Fibroblast of skin of left quadriceps (primary cell): ENCODE measurements at regions not wholly inside any gene's neighbourhood (a gene's known extent, or its start where the extent isn't known, plus 50 kb on each side); places are given as distances from the start of the nearest gene placed in this dataset.
A peak's percentile ranks its signal among the peaks of the same experiment; 100 is the strongest.

Experiments used
- DNase-seq, 2 experiments: peaks; one replicate each; pipeline ENCODE4 v3.0.0-alpha.2; 2013; ENCODE audit warnings: low read depth in 2 of 2

DNA sequence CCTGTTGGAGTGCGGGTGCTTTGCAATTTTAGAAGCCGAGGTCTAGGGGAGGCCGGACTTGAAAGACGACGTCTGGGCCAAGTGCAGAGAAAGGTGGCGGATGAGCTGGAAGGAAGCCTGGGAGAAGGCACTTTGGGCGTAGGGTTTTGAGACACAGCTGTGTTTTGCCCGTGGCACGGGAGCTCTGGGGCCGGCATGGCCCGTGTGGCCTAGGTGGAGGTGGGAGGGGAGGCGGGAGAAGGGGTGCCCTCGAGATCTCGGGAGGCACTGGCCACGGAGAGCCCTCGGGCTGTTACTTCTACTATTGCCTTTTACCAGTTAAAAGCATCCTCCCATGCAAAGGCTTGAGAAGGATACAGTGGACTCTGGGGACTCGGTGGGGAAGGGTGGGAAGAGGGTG, 161.9 kb downstream of the FOXL1 start:
- no peak for DNase-seq

DNA sequence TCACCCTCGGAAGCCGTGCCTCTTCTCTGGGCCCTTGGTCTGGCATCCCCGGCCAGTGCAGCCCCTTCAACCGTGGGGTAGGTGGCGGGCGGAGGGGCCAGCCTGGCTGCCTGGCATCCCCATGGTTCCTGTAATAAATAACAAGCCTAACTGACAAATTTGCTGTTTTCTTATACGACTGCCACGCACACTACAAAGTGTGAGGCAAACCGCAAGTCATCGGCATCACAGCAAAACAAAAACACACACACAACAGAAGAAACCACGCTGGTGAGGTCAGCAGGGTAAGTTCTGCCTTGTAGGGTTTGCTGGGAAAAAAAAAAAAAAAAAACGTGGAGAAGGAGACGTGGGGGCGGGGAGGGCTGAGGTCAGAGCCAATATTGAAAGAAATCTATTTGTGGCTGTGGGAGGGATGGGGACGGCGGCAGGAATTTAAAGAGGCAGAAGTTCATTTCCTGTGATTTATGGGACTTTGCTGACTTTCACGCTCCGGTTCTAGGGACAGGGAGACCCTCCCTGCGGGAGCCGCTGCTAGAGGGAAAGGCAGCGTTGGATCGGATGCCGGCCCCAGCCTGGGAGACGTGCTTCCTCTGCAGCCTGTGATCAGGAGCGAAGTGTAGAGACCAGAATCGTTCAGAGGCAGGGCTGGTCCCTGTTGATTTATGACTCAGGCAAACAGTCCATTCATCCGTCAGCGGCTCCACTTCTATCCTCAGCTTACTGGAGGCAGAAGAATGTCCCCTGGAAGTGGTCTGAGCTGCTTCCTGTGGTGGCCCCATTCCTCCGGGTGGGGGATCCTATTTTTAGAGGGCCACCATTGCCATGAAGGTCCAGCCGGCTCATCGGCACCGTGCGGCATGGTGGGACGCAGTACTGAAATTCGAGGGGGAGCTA, 162.8 kb downstream of the FOXL1 start:
- DNase-seq, result peak in 1 of 2 experiments; percentile 54

DNA sequence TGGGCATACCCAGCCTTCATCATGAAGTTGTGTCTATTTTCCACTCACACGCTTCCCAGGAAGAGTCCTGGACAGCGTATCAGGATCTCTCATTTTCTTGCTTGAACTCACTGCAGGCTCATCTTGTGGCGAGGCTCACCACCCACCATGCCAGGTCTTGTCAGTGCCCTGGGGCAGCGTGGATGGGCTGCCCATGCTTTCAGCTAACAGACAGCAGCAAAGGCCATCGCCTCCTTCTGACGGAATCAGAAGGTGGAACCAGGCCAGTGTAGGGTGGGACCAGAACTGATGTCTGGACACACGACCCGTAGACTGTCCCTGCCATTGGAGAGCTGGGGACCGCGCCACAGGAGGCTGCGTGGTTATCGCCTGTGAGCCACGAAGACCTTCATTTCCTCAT, 169.4 kb downstream of the FOXL1 start:
- no peak for DNase-seq

DNA sequence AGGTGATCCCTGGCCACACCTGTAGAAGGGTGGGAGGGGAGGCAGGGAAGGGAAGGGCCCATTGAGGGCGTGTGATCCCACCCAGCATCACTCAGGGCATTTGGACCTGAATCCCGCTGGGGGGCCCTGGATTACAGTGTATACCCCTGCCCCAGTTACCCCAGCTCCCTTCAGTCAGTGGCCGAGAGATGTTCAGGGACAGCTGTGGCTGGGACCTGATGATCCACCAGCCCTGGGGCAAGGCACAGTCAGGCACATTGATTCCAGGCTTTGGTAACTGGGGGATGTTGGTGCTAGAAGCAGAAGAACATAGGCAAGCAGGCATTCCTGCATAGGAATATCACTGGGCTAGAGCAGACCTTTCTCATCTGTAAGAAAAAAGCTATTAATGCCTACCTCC, 170.3 kb downstream of the FOXL1 start:
- DNase-seq, result no peak

DNA sequence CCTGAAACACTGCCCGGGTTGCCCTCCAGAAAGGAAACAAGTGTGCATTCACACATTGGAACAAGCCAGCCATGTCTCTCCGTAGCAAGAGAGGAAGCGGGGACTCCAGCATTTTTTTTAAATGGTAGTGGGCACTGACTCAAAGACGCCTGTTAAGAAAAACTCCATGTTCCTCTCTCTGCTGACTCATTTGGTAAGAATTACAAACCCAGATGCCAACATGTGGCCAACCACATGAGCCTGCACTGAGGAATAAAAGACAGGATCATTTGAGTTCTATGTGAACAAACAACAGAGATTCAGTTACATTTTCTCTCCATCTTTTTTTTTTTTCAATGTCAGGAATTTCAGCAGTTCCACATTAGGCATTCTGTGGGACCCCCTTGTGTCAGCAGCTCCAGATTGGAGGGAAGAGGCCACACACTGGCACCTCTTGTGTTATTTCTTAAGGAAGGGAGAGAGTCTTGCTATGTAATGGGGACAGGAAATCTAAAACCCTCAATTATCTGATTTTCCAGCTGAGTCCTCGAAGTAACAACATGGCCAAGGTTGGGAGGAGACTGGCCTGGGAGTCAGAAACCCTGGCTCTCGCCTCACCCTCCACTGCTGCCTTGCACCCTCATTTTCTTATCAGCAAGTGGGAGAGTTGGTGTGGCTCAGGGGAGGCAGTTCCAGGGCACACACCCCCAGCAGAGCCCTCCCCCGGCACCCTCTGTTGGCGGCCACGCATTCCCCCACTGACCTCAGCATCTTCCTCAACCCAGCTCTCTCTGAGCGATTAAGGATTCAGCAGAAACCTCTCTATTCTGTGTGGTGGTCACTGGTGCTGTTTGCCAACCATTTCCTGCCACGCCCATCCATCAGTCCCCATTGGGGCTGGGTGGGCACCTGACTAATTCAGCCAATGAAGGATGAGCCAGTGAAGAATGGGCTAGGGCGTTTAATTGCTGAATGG, 173.0 kb downstream of the FOXL1 start:
- DNase-seq, result peak; percentile 72

DNA sequence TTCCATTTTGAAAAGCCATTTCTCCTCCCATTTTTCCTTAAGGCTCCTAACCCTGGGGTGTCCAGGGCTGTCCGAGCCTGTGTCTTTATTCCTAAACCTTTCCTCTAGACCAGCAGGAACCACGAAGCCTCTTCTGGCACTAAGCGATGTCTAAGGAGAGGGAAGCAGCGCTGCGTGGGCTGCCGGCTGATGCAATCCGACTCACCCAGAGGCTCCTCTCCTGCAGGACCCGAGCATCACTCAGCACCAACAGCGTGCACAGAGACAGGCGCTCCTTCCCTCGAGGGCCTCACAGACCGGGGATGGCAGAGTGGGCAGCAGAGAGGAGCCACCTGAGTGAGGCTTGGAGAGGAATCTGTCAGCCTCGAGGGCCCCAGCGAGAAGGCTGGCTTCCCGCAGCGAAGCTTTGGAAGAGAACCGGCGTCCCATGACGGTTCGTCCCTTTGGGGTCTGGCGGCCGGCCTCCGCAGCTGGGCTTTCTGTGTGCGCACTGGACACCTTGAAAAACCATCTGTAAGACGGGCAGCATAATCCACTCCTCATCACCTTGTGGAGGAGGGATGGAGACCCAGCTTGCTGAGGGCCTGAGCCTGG, 174.3 kb downstream of the FOXL1 start:
- DNase-seq, result no peak

DNA sequence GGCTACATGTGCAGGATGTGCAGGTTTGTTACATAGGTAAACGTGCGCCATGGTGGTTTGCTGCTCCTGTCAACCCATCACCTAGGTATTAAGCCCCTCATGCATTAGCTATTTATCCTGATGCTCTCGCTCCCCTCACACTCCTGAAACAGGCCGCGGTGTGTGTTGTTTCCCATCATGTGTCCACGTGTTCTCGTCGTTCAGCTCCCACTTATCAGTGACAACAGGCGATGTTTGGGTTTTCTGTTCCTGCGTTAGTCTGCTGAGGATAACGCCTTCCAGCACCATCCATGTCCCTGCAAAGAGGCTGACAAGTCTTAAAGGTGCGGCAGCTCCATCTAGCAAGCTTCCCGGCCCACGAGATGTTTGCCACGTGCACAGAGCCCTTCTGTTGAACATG, 175.1 kb downstream of the FOXL1 start:
- no peak for DNase-seq

DNA sequence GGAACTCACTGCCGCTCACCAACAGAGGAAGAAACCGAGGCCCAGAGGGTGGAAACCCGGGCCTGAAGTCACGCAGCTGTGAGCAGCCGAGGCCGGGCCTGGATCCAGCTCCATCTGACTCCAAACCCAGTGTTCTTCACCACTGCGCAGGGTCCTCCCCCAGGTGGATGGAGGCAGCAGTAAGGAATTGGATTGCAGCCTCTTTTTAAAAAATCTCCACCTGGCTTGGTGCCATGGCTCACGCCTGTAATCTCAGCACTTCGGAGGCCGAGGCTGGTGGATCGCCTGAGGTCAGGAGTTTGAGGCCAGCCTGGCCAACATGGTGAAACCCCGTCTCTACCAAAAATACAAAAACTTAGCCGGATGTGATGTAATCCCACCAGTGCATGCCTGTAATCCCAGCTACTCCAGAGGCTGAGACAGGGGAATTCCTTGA, 177.2 kb downstream of the FOXL1 start:
- no peak for DNase-seq

DNA sequence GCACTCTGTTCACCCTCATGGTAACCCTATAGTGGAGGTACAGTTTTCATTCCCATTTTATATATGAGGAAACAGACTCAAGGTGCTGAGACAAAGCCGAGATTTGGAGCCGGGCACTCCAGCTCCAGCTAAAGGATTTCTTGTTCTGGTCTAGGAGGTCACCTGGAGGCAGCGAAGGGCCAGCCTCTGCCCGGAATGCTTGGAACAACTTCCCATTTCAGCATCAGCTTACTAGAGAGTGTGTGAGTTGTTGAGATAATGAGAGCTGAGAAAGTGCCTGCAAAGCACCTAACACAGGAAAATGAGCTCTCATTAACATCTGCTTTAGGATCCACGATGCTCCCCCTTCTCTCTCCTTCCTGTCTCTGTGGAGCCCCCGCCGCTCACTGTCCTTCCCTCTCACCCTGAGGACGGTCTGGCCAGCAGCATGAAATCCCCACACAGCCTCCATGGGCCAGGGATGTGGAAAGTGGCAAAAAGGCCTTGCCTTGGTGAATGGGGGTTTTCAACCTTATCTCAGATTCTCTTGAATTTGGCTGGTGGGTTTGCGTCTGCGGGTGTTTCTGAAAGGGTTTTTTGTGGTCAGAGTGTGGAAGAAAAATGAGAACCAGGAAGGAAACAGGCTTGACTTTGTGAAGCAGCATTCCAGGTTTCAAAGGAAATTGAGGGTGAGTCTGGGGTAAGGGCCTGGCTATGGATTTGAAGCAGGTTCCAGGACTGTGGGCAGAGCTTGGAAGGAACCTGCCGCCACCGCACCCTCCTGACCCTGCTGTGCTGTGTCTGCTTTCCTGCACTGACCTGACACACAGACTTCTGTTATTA, 178.7 kb downstream of the FOXL1 start:
- no peak for DNase-seq

DNA sequence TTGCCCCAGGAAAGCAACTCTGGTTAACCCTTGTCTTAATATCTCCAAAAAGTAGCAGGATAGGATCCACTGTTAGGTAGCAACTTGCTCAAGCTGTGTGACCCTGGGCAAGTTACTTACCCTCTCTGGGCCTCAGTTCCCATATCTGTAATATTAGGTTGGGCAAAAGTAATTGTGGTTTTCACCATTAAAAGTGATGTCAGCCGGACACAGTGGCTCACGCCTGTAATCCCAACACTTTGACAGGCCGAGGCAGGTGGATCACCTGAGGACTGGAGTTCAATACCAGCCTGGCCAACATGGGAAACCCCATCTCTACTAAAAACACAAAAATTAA, 179.3 kb downstream of the FOXL1 start:
- DNase-seq, result no peak

DNA sequence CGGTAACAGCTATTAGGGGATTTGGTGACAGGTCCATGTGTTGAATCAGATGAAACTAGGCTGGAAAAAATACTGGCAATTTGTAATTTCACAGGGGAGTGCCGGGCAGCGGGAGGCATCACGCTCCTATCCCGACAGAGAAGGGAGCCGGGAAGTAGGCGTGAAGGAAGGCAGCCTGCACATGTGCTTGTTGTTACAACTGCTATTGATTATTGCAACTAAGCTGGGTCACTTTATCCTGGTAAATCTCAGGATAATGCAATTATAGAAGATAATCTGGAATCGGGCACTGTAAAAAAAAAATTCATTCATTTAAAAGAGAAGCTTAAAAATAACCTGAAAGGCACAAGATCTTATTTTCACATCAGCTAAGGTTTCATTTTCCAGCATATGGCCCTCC, 180.6 kb downstream of the FOXL1 start:
- DNase-seq, result no peak

DNA sequence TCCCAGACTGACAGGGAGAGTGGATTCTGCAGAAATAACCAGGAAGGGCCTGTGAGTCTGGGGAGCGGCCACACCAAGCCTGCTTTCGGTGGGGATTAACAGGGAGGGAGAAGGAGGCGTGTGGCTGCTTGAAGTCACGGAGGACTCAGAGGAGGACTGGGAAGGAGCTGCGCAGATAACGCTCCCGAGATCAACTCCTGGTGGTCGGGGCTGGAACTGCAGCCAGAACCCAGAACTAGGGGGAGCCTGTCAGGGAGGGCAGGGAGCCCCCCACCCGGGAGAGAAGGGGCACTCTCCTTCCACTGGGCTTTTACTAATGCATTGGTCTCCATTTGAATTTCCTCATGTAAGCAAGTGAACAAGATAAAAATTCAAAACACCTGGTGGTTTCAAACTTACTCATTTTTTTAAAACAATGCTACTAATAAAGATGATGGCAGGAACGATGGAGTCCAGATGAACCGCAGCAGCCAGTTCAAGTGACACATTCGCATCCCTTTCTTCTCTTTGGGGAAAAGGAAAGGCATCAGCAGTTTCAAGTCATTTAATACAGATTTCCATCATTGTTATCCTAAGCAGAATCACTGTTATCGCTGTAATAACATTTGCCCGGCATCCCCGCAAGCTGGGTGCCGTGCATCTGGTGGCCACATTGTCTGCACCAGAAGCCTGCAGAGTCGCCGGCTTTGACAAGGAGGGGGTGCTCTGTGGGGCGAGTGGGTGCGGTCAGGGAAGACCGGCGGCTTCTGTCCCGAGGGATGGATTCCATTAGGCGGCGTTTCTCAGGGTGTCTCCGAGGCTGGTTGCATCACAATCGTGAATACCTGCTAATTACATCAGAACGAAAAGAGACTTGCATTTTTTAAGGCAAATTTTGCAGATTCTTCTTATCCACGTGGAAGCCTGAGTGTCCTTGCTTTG, 183.0 kb downstream of the FOXL1 start:
- DNase-seq, result peak; percentile 60 to 63

DNA sequence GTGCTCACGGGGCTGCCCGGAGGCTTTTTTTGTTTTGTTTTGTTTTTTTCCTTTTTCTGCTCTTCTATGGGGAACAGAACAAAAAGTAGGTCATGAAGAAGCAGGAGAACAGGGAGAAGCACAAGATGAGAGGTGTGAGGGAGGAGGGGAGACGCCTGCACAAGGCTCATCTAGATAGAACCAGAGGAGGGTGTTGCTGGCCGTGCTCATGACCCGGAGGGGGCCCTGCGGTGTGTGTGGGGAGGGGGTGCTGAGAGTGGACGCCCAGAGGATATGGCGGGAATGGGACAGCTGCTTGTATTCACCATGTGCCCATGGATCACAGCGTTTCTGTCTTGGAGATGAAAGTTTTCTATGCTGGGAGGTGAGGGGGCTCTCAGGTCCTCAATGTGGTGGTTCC, 183.7 kb downstream of the FOXL1 start:
- no peak for DNase-seq

DNA sequence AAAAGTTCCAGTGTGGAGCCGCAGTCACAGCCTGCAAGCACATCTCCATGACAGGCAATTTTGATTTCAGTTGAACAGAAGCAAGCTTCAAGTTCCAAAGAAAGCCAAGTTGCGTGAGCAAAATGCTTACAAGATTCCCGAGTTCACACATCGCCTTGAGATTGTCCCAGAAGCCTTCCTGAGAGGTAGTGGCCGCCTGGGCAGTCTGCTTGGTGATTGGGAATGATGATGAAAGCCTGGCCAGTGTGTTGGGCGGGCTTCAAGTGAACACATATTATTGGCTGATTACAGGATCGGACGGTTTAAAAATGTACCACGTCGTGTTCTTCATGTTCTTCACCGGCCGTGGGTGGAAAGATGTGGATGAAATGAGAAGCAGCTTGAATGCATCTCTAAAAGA, 185.5 kb downstream of the FOXL1 start:
- DNase-seq, result no peak

DNA sequence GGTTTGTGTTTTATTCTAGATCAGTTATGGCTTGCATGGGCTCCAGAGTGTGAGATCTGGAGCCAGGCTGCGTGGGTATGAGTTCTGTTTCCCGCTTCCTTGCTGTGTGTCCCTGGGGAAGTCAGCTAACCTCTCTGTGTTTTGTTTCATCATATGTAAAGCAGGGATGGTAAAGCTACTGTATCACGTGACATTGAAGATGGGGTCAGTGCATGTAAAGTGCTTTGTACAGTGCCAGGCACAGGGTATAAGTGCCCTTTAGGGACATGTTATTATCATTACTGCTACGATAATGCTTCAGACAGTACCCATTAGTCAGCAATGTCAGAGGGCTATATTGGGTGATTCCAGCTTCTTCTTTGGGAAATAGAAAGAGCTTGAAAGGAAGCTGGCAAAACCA, 186.2 kb downstream of the FOXL1 start:
- DNase-seq, result no peak

DNA sequence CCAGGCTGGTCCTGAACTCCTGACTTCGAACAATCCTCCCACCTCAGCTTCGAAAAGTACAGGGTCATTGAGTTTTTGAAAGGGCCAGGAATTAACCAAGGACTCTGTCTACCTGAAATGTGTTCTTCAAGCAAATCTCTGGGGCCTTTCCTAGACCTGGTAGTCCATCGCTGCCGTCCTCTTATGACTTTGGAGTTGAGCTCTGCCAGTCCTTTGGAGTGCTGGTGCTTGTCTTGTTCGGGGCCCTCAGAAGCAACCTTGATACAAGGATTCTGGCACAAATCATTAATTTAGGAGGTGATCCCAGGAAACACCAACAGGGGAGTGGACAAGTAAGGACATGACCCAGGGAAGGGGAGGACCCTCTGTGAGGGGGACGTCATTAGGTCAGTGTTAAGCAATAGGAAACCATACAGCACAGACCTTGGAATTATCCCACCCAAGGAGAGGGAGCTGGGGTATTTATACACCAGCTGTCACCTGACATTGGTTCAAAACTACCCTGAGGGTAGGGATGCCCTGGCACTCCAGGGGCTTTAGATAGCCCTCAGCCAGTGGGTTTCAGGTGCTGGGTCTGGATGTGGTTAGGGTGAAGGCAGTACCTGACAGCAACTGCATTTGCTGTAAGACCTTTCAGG, 187.2 kb downstream of the FOXL1 start:
- DNase-seq, result no peak

DNA sequence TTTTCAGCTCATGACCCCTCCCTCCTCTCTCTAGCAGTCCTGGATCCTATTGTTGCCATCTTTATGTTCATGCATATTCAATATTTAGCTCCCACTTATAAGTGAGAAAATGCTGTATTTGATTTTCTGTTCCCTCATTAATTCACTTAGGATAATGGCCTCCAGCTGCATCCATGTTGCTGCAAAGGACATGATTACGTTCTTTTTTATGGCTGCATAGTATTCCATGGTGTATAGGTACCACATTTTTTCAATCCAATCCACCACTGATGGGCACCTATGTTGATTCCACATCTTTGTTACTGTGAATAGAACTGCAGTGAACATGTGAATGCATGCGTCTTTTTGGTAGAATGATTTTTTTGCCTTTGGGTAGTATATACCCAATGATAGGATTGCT, 188.4 kb downstream of the FOXL1 start:
- DNase-seq, result no peak

DNA sequence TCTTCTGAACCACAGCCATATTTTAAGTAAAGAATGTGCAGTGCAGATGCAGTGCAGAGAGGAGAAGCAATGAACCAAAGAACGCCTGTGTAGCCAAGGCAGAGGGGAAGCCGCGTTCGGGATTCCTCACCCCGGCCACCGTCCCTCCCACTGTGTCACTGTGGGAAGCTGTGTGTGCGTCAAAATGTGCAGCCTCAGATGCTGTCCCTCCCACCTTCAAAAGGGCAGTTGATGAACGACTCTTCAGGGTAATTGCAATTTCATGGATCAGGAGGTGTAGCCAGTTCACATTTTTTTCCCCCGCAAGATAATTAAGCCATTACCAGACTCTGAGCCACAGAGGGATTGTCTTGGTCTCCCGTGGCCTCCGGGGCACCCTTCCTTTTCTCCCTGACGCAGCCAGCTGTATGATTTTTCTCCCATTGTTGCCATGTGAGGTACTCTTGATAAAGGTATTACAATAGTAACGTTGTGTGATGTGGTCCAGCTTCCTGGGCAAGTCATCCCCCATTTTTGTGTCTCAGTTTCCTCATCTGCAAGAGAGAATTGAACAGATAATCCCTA, 190.0 kb downstream of the FOXL1 start:
- no peak for DNase-seq

DNA sequence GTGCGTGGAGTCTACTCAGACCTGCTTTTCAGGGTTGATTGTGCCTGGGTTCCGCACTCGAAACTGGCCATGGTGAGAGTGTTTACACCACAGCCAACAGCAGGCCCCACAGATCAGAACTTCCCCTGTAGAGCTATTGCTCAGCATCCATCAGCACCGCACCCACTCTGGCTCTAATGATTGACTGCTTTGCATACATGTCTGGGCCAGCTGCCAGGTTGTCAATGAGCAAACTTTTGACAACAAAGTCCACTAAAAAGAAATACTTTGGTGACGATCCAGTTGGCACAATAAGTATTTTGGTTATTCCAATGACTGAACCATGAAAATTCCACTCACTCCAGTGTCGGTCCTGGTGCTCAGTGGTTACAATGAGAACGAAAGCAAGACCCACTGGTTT, 190.7 kb downstream of the FOXL1 start:
- no peak for DNase-seq
